ENCODE measurements at regions not wholly inside any gene's neighbourhood (a gene's known extent, or its start where the extent isn't known, plus 50 kb on each side); places are given as distances from the start of the nearest gene placed in this dataset.

- 2% methylated on average over 3 of the region's 3 CpGs for WGBS (ENCODE audit: low lambda C conversion rate)
- no peak overlapping the region for H2AFZ ChIP-seq (ENCODE audit: low read length)
- H3K27ac ChIP-seq (ENCODE audit: extremely low read length, insufficient read depth, low read length) = no peak overlapping the region
- POLR2A ChIA-PET = no interaction called here
- TF ChIP-seq MAFK (conservative IDR thresholded peaks at IDR 0.05 in 1 of 2, IDR thresholded peaks at IDR 0.05 in 1 of 2; ENCODE audit: low read length in 2 of 2) (0 out of 4 replicates have a peak, but pooled peaks of 1 of the 2 experiments have one; percentile 11), KIAA2018 (CRISPR knock-in tag; IDR thresholded peaks at IDR 0.05; ENCODE audit: borderline replicate concordance) (no peak)
- no TSS peak for BruUV-seq (replicated peaks)
- no peaks in the 10 kb centered on the region for H3K79me2 ChIP-seq (ENCODE audit: insufficient read depth, low read length)
- intact Hi-C loops (cut with micrococcal nuclease; ENCODE audit: unreplicated experiment) (no loop called here), in situ Hi-C loops (cut with HindIII; ENCODE audit: extremely low pct_ligation_motif_present, low pct_unique_long_range_greater_than_20kb) (no loop called here)
- no peaks in the 10 kb centered on the region for H3K27me3 ChIP-seq (ENCODE audit: control insufficient read depth in 1 of 2, insufficient read depth in 2 of 2, low read length in 2 of 2)
- H3K9me3 ChIP-seq (ENCODE audit: low read length) = no peaks in the 10 kb centered on the region
- no peak for FAIRE-seq
- H3K36me3 ChIP-seq (replicated peaks in 1 of 2; ENCODE audit: control insufficient read depth in 1 of 2, insufficient read depth in 2 of 2, low read length in 2 of 2) = no peaks in the 10 kb centered on the region
- H3K9ac ChIP-seq (ENCODE audit: insufficient read depth, low read depth, low read length) = no peak overlapping the region
- ATAC-seq = no peak
- DNase-seq (ENCODE audit: low spot score) = no peak
- H3K4me2 ChIP-seq (ENCODE audit: low read depth, low read length) = no peak overlapping the region
- CTCF ChIA-PET (ENCODE audit: low intra/inter-chr PET ratio, low total read pairs) = no interaction called here
- H3K4me1 ChIP-seq (ENCODE audit: insufficient read depth, low read length) = peaks cover 8% of the 10 kb centered on the region; the same call in 1 of the 2 replicates
- no peaks in the 10 kb centered on the region for H4K20me1 ChIP-seq (ENCODE audit: insufficient read depth, low read length)
- H3K4me3 ChIP-seq (replicated peaks in 1 of 3; ENCODE audit: insufficient read depth in 1 of 3, low read depth in 2 of 3, low read length in 3 of 3) = no peak overlapping the region
Measured at GRCh38 chr16:65837464-65837863, 529.0 kb upstream of the CDH5 start.
